HUES6 (cell line): ENCODE measurements at regions not wholly inside any gene's neighbourhood (a gene's known extent, or its start where the extent isn't known, plus 50 kb on each side); places are given as distances from the start of the nearest gene placed in this dataset.

Experiments
- H3K27ac ChIP-seq: 2 replicates; pipeline ENCODE4 v1.7.0; 2013; ENCODE audit warnings: low read depth, mild to moderate bottlenecking, low read length, inconsistent platforms
- H3K27me3 ChIP-seq: 2 replicates; pipeline ENCODE4 v1.6.1; 2013; ENCODE audit warnings: low read length; ENCODE audit not compliant: control insufficient read depth, insufficient read depth
- H3K36me3 ChIP-seq: 2 replicates; pipeline ENCODE4 v1.6.1; 2013; ENCODE audit warnings: low read length; ENCODE audit not compliant: control insufficient read depth, insufficient read depth
- H3K4me1 ChIP-seq: 2 replicates; pipeline ENCODE4 v1.6.1; 2013; ENCODE audit warnings: low read length; ENCODE audit not compliant: control insufficient read depth, insufficient read depth
- H3K4me3 ChIP-seq: 2 replicates; pipeline ENCODE4 v1.5.1; 2013; ENCODE audit warnings: low read depth, low read length
- H3K9ac ChIP-seq: one replicate; pipeline ENCODE4 v1.6.1; 2013; ENCODE audit warnings: mild to moderate bottlenecking, low read length
- H3K9me3 ChIP-seq: 2 replicates; pipeline ENCODE4 v1.6.1; 2013; ENCODE audit warnings: low read depth, low read length; ENCODE audit not compliant: control insufficient read depth, insufficient read depth

DNA sequence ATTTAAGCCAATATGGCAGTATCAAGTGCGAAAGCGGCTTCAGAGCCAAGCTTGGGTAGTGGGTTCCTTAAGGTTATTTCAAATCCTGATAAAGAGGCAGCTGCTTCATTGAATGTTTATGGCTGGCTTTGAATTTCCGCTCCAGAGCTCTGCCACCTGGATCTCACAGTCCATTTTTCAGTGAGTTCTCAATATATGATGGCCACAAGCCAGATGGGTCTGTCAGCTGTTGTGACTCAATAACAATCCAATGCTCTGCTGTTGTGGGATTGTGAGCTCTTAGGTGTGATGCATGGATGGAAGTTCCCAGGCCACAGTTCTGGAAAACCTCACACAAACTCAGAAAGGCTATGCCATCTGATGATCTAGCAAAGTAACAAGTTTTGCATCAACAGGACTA is 743.8 kb upstream of the LRRN3 start:
- Histone ChIP-seq H3K4me1 (no peaks in the 10 kb centered on the region), H3K27me3 (no peaks in the 10 kb centered on the region), H3K27ac (no peak overlapping the region), H3K9ac (no peak overlapping the region), H3K36me3 (no peaks in the 10 kb centered on the region), H3K9me3 (no peaks in the 10 kb centered on the region), H3K4me3 (no peak overlapping the region)

DNA sequence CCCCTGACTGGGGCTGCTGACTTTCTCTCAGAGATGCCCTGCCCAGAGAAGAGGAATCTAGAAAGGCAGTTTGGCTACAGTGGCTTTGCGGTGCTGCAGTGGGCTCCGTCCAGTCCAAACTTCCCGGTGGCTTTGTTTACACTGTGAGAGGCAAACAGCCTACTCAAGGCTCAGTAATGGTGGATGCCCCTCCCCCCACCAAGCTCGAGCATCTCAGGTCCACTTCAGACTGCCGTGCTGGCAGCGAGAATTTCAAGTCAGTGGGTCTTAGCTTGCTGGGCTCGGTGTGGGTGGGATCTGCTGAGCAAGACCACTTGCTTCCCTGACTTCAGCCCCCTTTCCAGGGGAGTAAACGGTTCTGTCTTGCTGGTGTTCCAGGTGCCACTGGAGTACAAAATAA is 734.5 kb upstream of the LRRN3 start:
- Histone ChIP-seq H3K27ac (no peak overlapping the region), H3K4me1 (no peaks in the 10 kb centered on the region), H3K27me3 (no peaks in the 10 kb centered on the region), H3K4me3 (no peak overlapping the region), H3K36me3 (no peaks in the 10 kb centered on the region), H3K9ac (no peak overlapping the region), H3K9me3 (no peaks in the 10 kb centered on the region)

- no peak overlapping the region for H3K9ac ChIP-seq
- H3K4me3 ChIP-seq, result no peak overlapping the region
- H3K4me1 ChIP-seq, result no peaks in the 10 kb centered on the region
- H3K27me3 ChIP-seq, result no peaks in the 10 kb centered on the region
- H3K9me3 ChIP-seq, result no peaks in the 10 kb centered on the region
- H3K27ac ChIP-seq, result no peak overlapping the region
- H3K36me3 ChIP-seq, result no peaks in the 10 kb centered on the region
Observed at GRCh38 chr7:110358028-110358427, 732.9 kb upstream of the LRRN3 start.

GRCh38 chr7:110371709-110372108 is 719.2 kb upstream of the LRRN3 start:
- Histone ChIP-seq H3K36me3 (no peaks in the 10 kb centered on the region), H3K9ac (no peak overlapping the region), H3K27ac (no peak overlapping the region)

DNA sequence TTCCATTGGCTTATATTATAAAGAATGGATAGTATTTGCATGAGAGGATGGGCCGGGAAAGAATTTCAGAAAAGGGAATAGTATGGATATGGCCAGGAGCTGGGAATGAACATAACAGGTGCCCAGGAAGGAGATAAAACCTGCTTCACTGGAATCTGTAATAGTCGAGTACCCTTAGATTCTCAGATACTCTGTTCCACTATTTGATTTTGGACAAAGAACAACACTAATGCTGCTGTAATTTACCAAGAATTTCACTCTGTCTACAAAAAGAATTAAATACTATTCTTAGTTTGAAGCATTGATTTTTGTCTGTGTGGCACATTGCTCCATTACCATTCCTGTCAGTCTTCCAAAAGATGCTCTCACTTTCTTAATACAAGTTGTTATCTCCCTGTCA is 718.2 kb upstream of the LRRN3 start:
- peaks cover 7% of the 10 kb centered on the region for H3K4me1 ChIP-seq
- H3K9ac ChIP-seq, result no peak overlapping the region
- H3K36me3 ChIP-seq, result no peaks in the 10 kb centered on the region
- H3K27me3 ChIP-seq, result no peaks in the 10 kb centered on the region
- H3K27ac ChIP-seq, result no peak overlapping the region
- no peak overlapping the region for H3K4me3 ChIP-seq
- H3K9me3 ChIP-seq, result no peaks in the 10 kb centered on the region

More at GRCh38 chr7:110371709-110372108, 719.2 kb upstream of the LRRN3 start:
- no peaks in the 10 kb centered on the region for H3K9me3 ChIP-seq
- peaks cover 7% of the 10 kb centered on the region for H3K4me1 ChIP-seq
- H3K27me3 ChIP-seq, result no peaks in the 10 kb centered on the region
- H3K4me3 ChIP-seq, result no peak overlapping the region

GRCh38 chr7:110373416-110373815 is 717.5 kb upstream of the LRRN3 start:
- H3K9ac ChIP-seq, result no peak overlapping the region
- no peaks in the 10 kb centered on the region for H3K36me3 ChIP-seq
- H3K9me3 ChIP-seq, result no peaks in the 10 kb centered on the region

DNA sequence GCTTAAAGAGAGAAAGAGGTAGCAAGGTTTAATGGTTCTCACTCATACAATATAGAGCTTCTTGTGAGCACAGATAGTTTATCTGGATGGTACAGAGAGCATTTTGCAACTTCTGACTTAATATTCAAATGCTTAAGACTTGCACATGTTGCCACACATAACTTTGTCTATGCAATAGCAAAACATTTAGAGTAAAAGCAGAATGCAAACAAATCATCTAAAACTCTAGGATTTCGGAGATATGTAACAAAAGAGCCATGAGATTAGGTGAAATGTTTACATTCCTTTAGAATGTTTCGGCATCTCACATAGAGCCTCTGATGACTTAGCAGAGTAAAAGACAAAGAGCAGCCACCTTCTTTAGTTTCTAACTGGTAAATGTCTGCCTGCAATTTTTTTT is 717.1 kb upstream of the LRRN3 start:
- Histone ChIP-seq H3K4me1 (peaks cover 7% of the 10 kb centered on the region), H3K27ac (no peak overlapping the region)

More at GRCh38 chr7:110373416-110373815, 717.5 kb upstream of the LRRN3 start:
- no peaks in the 10 kb centered on the region for H3K27me3 ChIP-seq
- no peak overlapping the region for H3K27ac ChIP-seq
- H3K4me1 ChIP-seq, result peaks cover 7% of the 10 kb centered on the region
- no peak overlapping the region for H3K4me3 ChIP-seq

DNA sequence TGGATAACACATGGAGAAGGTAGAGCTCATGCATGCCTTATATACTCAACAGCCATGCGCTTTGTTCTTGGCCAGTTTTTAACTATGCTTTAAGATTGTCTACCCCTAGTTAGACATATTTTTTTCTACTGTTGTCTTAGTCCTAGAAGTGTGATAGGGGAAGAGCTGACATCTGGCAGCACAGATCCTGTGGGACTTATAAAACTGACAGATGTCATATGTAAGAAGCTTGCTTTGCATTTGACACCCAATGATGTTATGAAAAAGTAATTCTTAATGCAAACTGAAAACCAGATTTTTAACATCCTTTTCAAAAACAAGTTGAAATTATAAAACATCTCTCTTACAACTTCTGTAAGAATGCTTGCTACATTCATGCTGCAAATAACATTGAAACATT is 715.9 kb upstream of the LRRN3 start:
- Histone ChIP-seq H3K36me3 (no peaks in the 10 kb centered on the region), H3K4me1 (peaks cover 7% of the 10 kb centered on the region), H3K4me3 (no peak overlapping the region), H3K27ac (no peak overlapping the region), H3K27me3 (no peaks in the 10 kb centered on the region), H3K9ac (no peak overlapping the region), H3K9me3 (no peaks in the 10 kb centered on the region)

More for the DNA sequence above, 717.1 kb upstream of the LRRN3 start:
- H3K4me3 ChIP-seq, result no peak overlapping the region
- H3K27me3 ChIP-seq, result no peaks in the 10 kb centered on the region
- no peaks in the 10 kb centered on the region for H3K36me3 ChIP-seq
- H3K9ac ChIP-seq, result no peak overlapping the region
- no peaks in the 10 kb centered on the region for H3K9me3 ChIP-seq

DNA sequence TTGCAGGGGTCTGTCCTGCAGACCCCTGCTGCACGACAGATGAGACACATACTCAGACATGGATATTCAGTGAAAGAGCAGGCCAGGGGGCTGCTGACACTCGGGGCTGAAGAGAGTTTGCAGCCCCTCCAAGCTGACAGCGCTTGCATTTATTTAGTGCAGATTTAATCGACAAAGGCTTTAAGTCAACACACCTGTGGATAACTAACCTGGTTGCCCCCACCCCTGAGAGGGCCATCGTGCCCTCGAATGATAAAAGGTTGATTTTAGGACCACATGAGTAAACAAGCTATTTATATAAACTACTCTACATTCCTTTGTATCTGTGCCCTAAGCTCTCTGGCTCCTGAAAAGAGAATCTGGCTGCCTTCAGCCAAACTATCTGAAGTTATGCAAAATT is 708.2 kb upstream of the LRRN3 start:
- H3K9me3 ChIP-seq, result no peaks in the 10 kb centered on the region
- no peaks in the 10 kb centered on the region for H3K36me3 ChIP-seq
- no peaks in the 10 kb centered on the region for H3K27me3 ChIP-seq
- peaks cover 16% of the 10 kb centered on the region for H3K4me1 ChIP-seq
- H3K27ac ChIP-seq, result no peak overlapping the region
- no peak overlapping the region for H3K9ac ChIP-seq
- H3K4me3 ChIP-seq, result no peak overlapping the region

- H3K27me3 ChIP-seq, result no peaks in the 10 kb centered on the region
- H3K9me3 ChIP-seq, result no peaks in the 10 kb centered on the region
- no peak overlapping the region for H3K4me3 ChIP-seq
- H3K4me1 ChIP-seq, result peaks cover 36% of the 10 kb centered on the region
- H3K27ac ChIP-seq, result no peak overlapping the region
- H3K9ac ChIP-seq, result no peak overlapping the region
- H3K36me3 ChIP-seq, result no peaks in the 10 kb centered on the region
Observed at GRCh38 chr7:110386006-110386405, 704.9 kb upstream of the LRRN3 start.

- Histone ChIP-seq H3K9me3 (no peaks in the 10 kb centered on the region), H3K9ac (no peak overlapping the region), H3K36me3 (no peaks in the 10 kb centered on the region), H3K4me1 (peaks cover 36% of the 10 kb centered on the region), H3K27ac (no peak overlapping the region), H3K4me3 (no peak overlapping the region), H3K27me3 (no peaks in the 10 kb centered on the region)
Observed at GRCh38 chr7:110386913-110387312, 704.0 kb upstream of the LRRN3 start.

- no peaks in the 10 kb centered on the region for H3K9me3 ChIP-seq
Observed at GRCh38 chr7:110387689-110388088, 703.2 kb upstream of the LRRN3 start.

More at GRCh38 chr7:110387689-110388088, 703.2 kb upstream of the LRRN3 start:
- Histone ChIP-seq H3K36me3 (no peaks in the 10 kb centered on the region), H3K4me3 (no peak overlapping the region), H3K4me1 (peaks cover 35% of the 10 kb centered on the region), H3K27me3 (no peaks in the 10 kb centered on the region), H3K9ac (no peak overlapping the region), H3K27ac (no peak overlapping the region)
